B cell (primary cell): ENCODE measurements at regions not wholly inside any gene's neighbourhood (a gene's known extent, or its start where the extent isn't known, plus 50 kb on each side); places are given as distances from the start of the nearest gene placed in this dataset.

Experiments used
- ATAC-seq: fragments of 200-7000 bp; cut with Tn5 transposase; one replicate; pipeline ENCODE4 v1.10.0; 2021; ENCODE audit warnings: low read depth, mild to moderate bottlenecking, moderate number of reproducible peaks, moderate library complexity
- CTCF ChIA-PET: fragments of 350-600 bp; sonication (Branson Sonifier 250); formaldehyde crosslinking; loops from one replicate; lab custom pipeline; 2021; ENCODE audit warnings: antibody characterized with exemption, inconsistent platforms; lab: Charles Lee
- POLR2A ChIA-PET: fragments of 350-600 bp; sonication (Branson Sonifier 250); formaldehyde crosslinking; loops from one replicate; lab custom pipeline; 2021; ENCODE audit warnings: antibody characterized with exemption; lab: Charles Lee
- DNase-seq: peaks from one replicate; pipeline ENCODE4 v3.0.0; 2013
- H2AFZ ChIP-seq: 2 replicates; pipeline ENCODE4 v1.6.1; 2012; ENCODE audit warnings: mild to moderate bottlenecking, low read depth, low read length; ENCODE audit not compliant: insufficient read depth, poor library complexity, severe bottlenecking
- H3K27ac ChIP-seq, 2 donors: 1 replicate in 1 of 2; 2 replicates in 1 of 2; pipeline ENCODE4 v1.5.1; 2012 to 2013; ENCODE audit warnings: low read length in 2 of 2, mild to moderate bottlenecking in 2 of 2, moderate library complexity in 1 of 2
- H3K27me3 ChIP-seq, 4 experiments: fragments of 200-600 bp in 1 of 4; sonication (generic) in 1 of 4; replicated peaks in 1 of 4; 1 replicate in 2 of 4; 2 replicates in 2 of 4; pipeline versions ENCODE4 v1.6.1 to v1.7.0; 2013 to 2016; ENCODE audit warnings: low read length in 3 of 4, mild to moderate bottlenecking in 2 of 4, mixed read lengths in 1 of 4, moderate library complexity in 1 of 4; ENCODE audit not compliant: insufficient read depth in 4 of 4, control insufficient read depth in 3 of 4; ENCODE audit errors: control extremely low read depth in 1 of 4
- H3K36me3 ChIP-seq, 2 experiments: replicated peaks in 1 of 2; 1 replicate in 1 of 2; 2 replicates in 1 of 2; pipeline versions ENCODE4 v1.6.1 to v1.7.1; 2013; ENCODE audit warnings: low read length in 1 of 2; ENCODE audit not compliant: insufficient read depth in 2 of 2, control insufficient read depth in 1 of 2; ENCODE audit errors: control extremely low read depth in 1 of 2, extremely low read depth in 1 of 2
- H3K4me1 ChIP-seq, 2 donors: fragments of 200-600 bp in 1 of 2; sonication (generic) in 1 of 2; 1 replicate in 1 of 2; 2 replicates in 1 of 2; pipeline versions ENCODE4 v1.5.1 to v1.6.1; 2013 to 2017; ENCODE audit warnings: low read length in 2 of 2; ENCODE audit not compliant: control insufficient read depth in 2 of 2, insufficient read depth in 2 of 2
- H3K4me2 ChIP-seq: replicated peaks from 2 replicates; pipeline ENCODE3; 2012; ENCODE audit warnings: mild to moderate bottlenecking, low read depth, low read length; ENCODE audit not compliant: poor library complexity, severe bottlenecking
- H3K4me3 ChIP-seq, 5 experiments: fragments of 200-600 bp in 1 of 5; sonication (generic) in 1 of 5; 1 replicate in 3 of 5; 2 replicates in 2 of 5; pipeline versions ENCODE4 v1.5.1 to v1.7.0; 2011 to 2016; ENCODE audit warnings: low read length in 4 of 5, mild to moderate bottlenecking in 4 of 5, low read depth in 2 of 5, control low read depth in 1 of 5, moderate library complexity in 1 of 5; ENCODE audit not compliant: insufficient read depth in 1 of 5; ENCODE audit errors: control extremely low read depth in 1 of 5, extremely low read depth in 1 of 5
- H3K79me2 ChIP-seq: fragments of 200-600 bp; sonication (generic); one replicate; pipeline ENCODE4 v1.6.0; 2016; ENCODE audit warnings: low read length; ENCODE audit not compliant: control insufficient read depth, insufficient read depth
- H3K9ac ChIP-seq: fragments of 200-600 bp; sonication (generic); 2 replicates; pipeline ENCODE4 v1.6.1; 2017; ENCODE audit warnings: mild to moderate bottlenecking, low read length, moderate library complexity
- H3K9me3 ChIP-seq, 3 donors: one replicate each; pipeline versions ENCODE4 v1.6.1 to v1.7.1; 2013; ENCODE audit warnings: low read length in 2 of 3; ENCODE audit not compliant: control insufficient read depth in 2 of 3, insufficient read depth in 1 of 3; ENCODE audit errors: control extremely low read depth in 1 of 3
- H4K20me1 ChIP-seq: 2 replicates; pipeline ENCODE4 v1.6.0; 2012; ENCODE audit warnings: mild to moderate bottlenecking, low read length; ENCODE audit not compliant: insufficient read depth, control insufficient read depth, poor library complexity, severe bottlenecking
- H3K27ac Mint-ChIP-seq: one replicate; pipeline ENCODE4 v1.8.0; 2021; ENCODE audit warnings: mixed read lengths
- H3K27me3 Mint-ChIP-seq: one replicate; pipeline ENCODE4 v1.8.0; 2021; ENCODE audit warnings: mixed read lengths
- H3K4me1 Mint-ChIP-seq: one replicate; pipeline ENCODE4 v1.8.0; 2021; ENCODE audit warnings: mixed read lengths
- H3K4me3 Mint-ChIP-seq: one replicate; pipeline ENCODE4 v1.8.0; 2021; ENCODE audit warnings: mixed read lengths
- H3K9me3 Mint-ChIP-seq: one replicate; pipeline ENCODE4 v1.8.0; 2022; ENCODE audit warnings: mixed read lengths; ENCODE audit not compliant: insufficient read depth
- CTCF ChIP-seq: fragments of 200-600 bp; IDR thresholded peaks from one replicate; pipeline ENCODE4 v1.8.0; 2022; ENCODE audit warnings: antibody characterized with exemption, mild to moderate bottlenecking
- EZH2 ChIP-seq: IDR thresholded peaks from 2 replicates; pipeline ENCODE4 v1.6.1; 2012; ENCODE audit warnings: borderline replicate concordance, low read depth, mild to moderate bottlenecking, moderate library complexity, low read length; ENCODE audit not compliant: insufficient read depth, poor library complexity, severe bottlenecking
- WGBS: methylation state at CpG from one replicate; pipeline ENCODE4 v1.1.5; 2013; ENCODE audit warnings: missing lambda C conversion rate; ENCODE audit not compliant: insufficient coverage; 5-methylcytosine and 5-hydroxymethylcytosine counted together
- intact Hi-C: fragments of 100-400 bp; cut with micrococcal nuclease; formaldehyde crosslinking; loops from one replicate; pipeline ENCODE4 v1.10.0; 2022

GRCh38 chrY:12244146-12244545 lies 456.9 kb upstream of the USP9Y start:
- Histone ChIP-seq H3K9me3 (no peaks in the 10 kb centered on the region), H3K4me2 (no peak overlapping the region), H3K79me2 (no peaks in the 10 kb centered on the region), H3K27ac (no peak overlapping the region), H3K4me1 (no peaks in the 10 kb centered on the region), H3K9ac (no peak overlapping the region), H3K27me3 (no peaks in the 10 kb centered on the region), H4K20me1 (no peaks in the 10 kb centered on the region), H3K4me3 (no peak overlapping the region), H3K36me3 (no peaks in the 10 kb centered on the region), H2AFZ (no peak overlapping the region)
- no peaks in the 10 kb centered on the region for H3K27me3 Mint-ChIP-seq
- no peaks in the 10 kb centered on the region for H3K4me1 Mint-ChIP-seq
- 40% methylated on average over 1 of the region's 1 CpG for WGBS
- DNase-seq (no peak), ATAC-seq (no peak)
- H3K4me3 Mint-ChIP-seq = no peak overlapping the region
- H3K9me3 Mint-ChIP-seq = no peaks in the 10 kb centered on the region
- intact Hi-C loops = no loop called here
- TF ChIP-seq EZH2 (no peak), CTCF (no peak)
- ChIA-PET POLR2A (no interaction called here), CTCF (no interaction called here)
- no peak overlapping the region for H3K27ac Mint-ChIP-seq

- no peaks in the 10 kb centered on the region for H4K20me1 ChIP-seq
- TF ChIP-seq EZH2 (no peak), CTCF (no peak)
- DNase-seq (no peak), ATAC-seq (no peak)
- H3K27me3 ChIP-seq = no peaks in the 10 kb centered on the region
- H3K27me3 Mint-ChIP-seq = no peaks in the 10 kb centered on the region
- ChIA-PET POLR2A (no interaction called here), CTCF (no interaction called here)
- H3K9me3 Mint-ChIP-seq = no peaks in the 10 kb centered on the region
- H3K27ac Mint-ChIP-seq = no peak overlapping the region
- no peak overlapping the region for H3K4me3 ChIP-seq
- H3K9me3 ChIP-seq = no peaks in the 10 kb centered on the region
- no peak overlapping the region for H3K4me2 ChIP-seq
- H2AFZ ChIP-seq = no peak overlapping the region
- no peak overlapping the region for H3K4me3 Mint-ChIP-seq
- no peaks in the 10 kb centered on the region for H3K4me1 Mint-ChIP-seq
- WGBS = 78% methylated on average over 7 of the region's 11 CpGs
- no peak overlapping the region for H3K9ac ChIP-seq
- intact Hi-C loops = no loop called here
- no peaks in the 10 kb centered on the region for H3K36me3 ChIP-seq
- no peak overlapping the region for H3K27ac ChIP-seq
- no peaks in the 10 kb centered on the region for H3K79me2 ChIP-seq
- no peaks in the 10 kb centered on the region for H3K4me1 ChIP-seq
Measured at GRCh38 chrY:12253756-12254155, 447.3 kb upstream of the USP9Y start.
